BLaER1 treated with 17β-estradiol and CSF1 and Interleukin-3, amounts not matched to agents 10 nM and 100 nM (cell line): ENCODE measurements at regions not wholly inside any gene's neighbourhood (a gene's known extent, or its start where the extent isn't known, plus 50 kb on each side); places are given as distances from the start of the nearest gene placed in this dataset.

Source experiments
- H3K27ac ChIP-seq, 11 experiments: shearing (Covaris generic); formaldehyde crosslinking; 2 replicates each; pipeline ENCODE4 v1.8.1; 2022
- H3K27me3 ChIP-seq, 11 experiments: shearing (Covaris generic); formaldehyde crosslinking; 2 replicates each; pipeline ENCODE4 v1.8.1; 2022
- H3K36me3 ChIP-seq, 11 experiments: shearing (Covaris generic); formaldehyde crosslinking; 2 replicates each; pipeline ENCODE4 v1.8.1; 2022
- H3K4me1 ChIP-seq, 10 experiments: shearing (Covaris generic); formaldehyde crosslinking; 2 replicates each; pipeline ENCODE4 v1.8.1; 2022
- H3K4me2 ChIP-seq, 11 experiments: shearing (Covaris generic); formaldehyde crosslinking; 2 replicates each; pipeline ENCODE4 v1.8.1; 2022
- H3K4me3 ChIP-seq, 10 experiments: shearing (Covaris generic); formaldehyde crosslinking; 2 replicates each; pipeline ENCODE4 v1.8.1; 2022
- H3K9ac ChIP-seq, 11 experiments: shearing (Covaris generic); formaldehyde crosslinking; 2 replicates each; pipeline ENCODE4 v1.8.1; 2022
- H3K9me3 ChIP-seq, 11 experiments: shearing (Covaris generic); formaldehyde crosslinking; replicated peaks in 1 of 11; 2 replicates each; pipeline ENCODE4 v1.8.1; 2022
- H4K20me1 ChIP-seq, 11 experiments: shearing (Covaris generic); formaldehyde crosslinking; 2 replicates each; pipeline ENCODE4 v1.8.1; 2022
- Cebpa-rat ChIP-seq, 11 experiments: shearing (Covaris generic); IDR thresholded peaks; 2 replicates each; pipeline ENCODE4 v1.8.1; 2022

GRCh38 chr17:71276079-71276478 lies 844.7 kb upstream of the SOX9 start:
- Histone ChIP-seq H3K36me3 (no peaks in the 10 kb centered on the region), H3K9ac (no peak overlapping the region), H3K27me3 (no peaks in the 10 kb centered on the region), H3K9me3 (no peaks in the 10 kb centered on the region), H4K20me1 (no peaks in the 10 kb centered on the region), H3K27ac (no peak overlapping the region), H3K4me2 (no peak overlapping the region), H3K4me1 (no peaks in the 10 kb centered on the region), H3K4me3 (no peak overlapping the region)
- no peak for TF ChIP-seq Cebpa-rat (IDR thresholded peaks at IDR 0.05)

GRCh38 chr17:71283486-71283885 lies 837.3 kb upstream of the SOX9 start:
- H3K9ac ChIP-seq, result no peak overlapping the region
- H3K4me1 ChIP-seq, result no peaks in the 10 kb centered on the region
- no peak overlapping the region for H3K4me2 ChIP-seq
- no peak for TF ChIP-seq Cebpa-rat (IDR thresholded peaks at IDR 0.05)
- H4K20me1 ChIP-seq, result no peaks in the 10 kb centered on the region
- no peaks in the 10 kb centered on the region for H3K27me3 ChIP-seq
- no peaks in the 10 kb centered on the region for H3K9me3 ChIP-seq
- H3K27ac ChIP-seq, result no peak overlapping the region
- no peaks in the 10 kb centered on the region for H3K36me3 ChIP-seq
- no peak overlapping the region for H3K4me3 ChIP-seq

- Histone ChIP-seq H3K36me3 (no peaks in the 10 kb centered on the region), H3K27me3 (no peaks in the 10 kb centered on the region), H3K9ac (no peak overlapping the region), H3K9me3 (no peaks in the 10 kb centered on the region), H3K4me3 (no peak overlapping the region), H3K4me1 (no peaks in the 10 kb centered on the region), H4K20me1 (no peaks in the 10 kb centered on the region), H3K27ac (no peak overlapping the region), H3K4me2 (no peak overlapping the region)
- no peak for TF ChIP-seq Cebpa-rat (IDR thresholded peaks at IDR 0.05)
These were observed 836.6 kb upstream of the SOX9 start for GRCh38 chr17:71284032-71284755.

GRCh38 chr17:71286625-71287024 lies 834.2 kb upstream of the SOX9 start:
- no peak overlapping the region for H3K4me2 ChIP-seq

GRCh38 chr17:71287071-71287823 lies 833.6 kb upstream of the SOX9 start:
- Histone ChIP-seq H3K27me3 (no peaks in the 10 kb centered on the region), H4K20me1 (no peaks in the 10 kb centered on the region), H3K36me3 (no peaks in the 10 kb centered on the region), H3K4me2 (no peak overlapping the region), H3K9ac (no peak overlapping the region), H3K27ac (no peak overlapping the region), H3K4me1 (no peaks in the 10 kb centered on the region), H3K9me3 (no peaks in the 10 kb centered on the region), H3K4me3 (no peak overlapping the region)
- no peak for TF ChIP-seq Cebpa-rat (IDR thresholded peaks at IDR 0.05)

More at GRCh38 chr17:71286625-71287024, 834.2 kb upstream of the SOX9 start:
- TF ChIP-seq Cebpa-rat (IDR thresholded peaks at IDR 0.05), result no peak
- no peak overlapping the region for H3K4me3 ChIP-seq
- no peak overlapping the region for H3K27ac ChIP-seq
- H3K9ac ChIP-seq, result no peak overlapping the region
- H3K9me3 ChIP-seq, result no peaks in the 10 kb centered on the region
- H3K27me3 ChIP-seq, result no peaks in the 10 kb centered on the region
- no peaks in the 10 kb centered on the region for H3K4me1 ChIP-seq
- no peaks in the 10 kb centered on the region for H4K20me1 ChIP-seq
- H3K36me3 ChIP-seq, result no peaks in the 10 kb centered on the region

GRCh38 chr17:71292006-71292405 lies 828.8 kb upstream of the SOX9 start:
- Histone ChIP-seq H3K4me3 (no peak overlapping the region), H3K36me3 (no peaks in the 10 kb centered on the region), H4K20me1 (no peaks in the 10 kb centered on the region), H3K27ac (no peak overlapping the region), H3K9me3 (peaks cover 0 to 9% (median 0%) of the 10 kb centered on the region in 11 experiments; a peak in 1 of 22 replicates), H3K4me2 (no peak overlapping the region), H3K9ac (no peak overlapping the region), H3K27me3 (no peaks in the 10 kb centered on the region), H3K4me1 (no peaks in the 10 kb centered on the region)
- no peak for TF ChIP-seq Cebpa-rat (IDR thresholded peaks at IDR 0.05)

- H3K36me3 ChIP-seq, result no peaks in the 10 kb centered on the region
- H3K27me3 ChIP-seq, result no peaks in the 10 kb centered on the region
- no peak overlapping the region for H3K4me2 ChIP-seq
- no peak overlapping the region for H3K27ac ChIP-seq
- peaks cover 0 to 9% (median 0%) of the 10 kb centered on the region in 11 experiments; a peak in 1 of 22 replicates for H3K9me3 ChIP-seq
- no peak overlapping the region for H3K4me3 ChIP-seq
- no peaks in the 10 kb centered on the region for H4K20me1 ChIP-seq
- TF ChIP-seq Cebpa-rat (IDR thresholded peaks at IDR 0.05), result no peak
- H3K4me1 ChIP-seq, result no peaks in the 10 kb centered on the region
- no peak overlapping the region for H3K9ac ChIP-seq
These were observed 824.8 kb upstream of the SOX9 start for GRCh38 chr17:71296005-71296404.

GRCh38 chr17:71301063-71301462 lies 819.8 kb upstream of the SOX9 start:
- Histone ChIP-seq H3K27me3 (no peaks in the 10 kb centered on the region), H3K27ac (no peak overlapping the region), H3K4me3 (no peak overlapping the region), H3K4me1 (no peaks in the 10 kb centered on the region), H3K9ac (no peak overlapping the region), H4K20me1 (no peaks in the 10 kb centered on the region), H3K9me3 (peaks cover 0 to 17% (median 13%) of the 10 kb centered on the region in 11 experiments; a peak in 13 of 22 replicates), H3K36me3 (no peaks in the 10 kb centered on the region), H3K4me2 (no peak overlapping the region)
- TF ChIP-seq Cebpa-rat (IDR thresholded peaks at IDR 0.05), result no peak

- H3K27me3 ChIP-seq, result no peaks in the 10 kb centered on the region
- H3K9ac ChIP-seq, result no peak overlapping the region
- no peak overlapping the region for H3K4me2 ChIP-seq
- no peak overlapping the region for H3K4me3 ChIP-seq
- no peaks in the 10 kb centered on the region for H4K20me1 ChIP-seq
- peaks cover 0 to 18% (median 13%) of the 10 kb centered on the region in 11 experiments; a peak in 13 of 22 replicates for H3K9me3 ChIP-seq
- TF ChIP-seq Cebpa-rat (IDR thresholded peaks at IDR 0.05), result no peak
- no peak overlapping the region for H3K27ac ChIP-seq
- no peaks in the 10 kb centered on the region for H3K36me3 ChIP-seq
- no peaks in the 10 kb centered on the region for H3K4me1 ChIP-seq
These were observed 817.9 kb upstream of the SOX9 start for GRCh38 chr17:71302721-71303549.
